ENCODE measurements at regions not wholly inside any gene's neighbourhood (a gene's known extent, or its start where the extent isn't known, plus 50 kb on each side); places are given as distances from the start of the nearest gene placed in this dataset.

DNA sequence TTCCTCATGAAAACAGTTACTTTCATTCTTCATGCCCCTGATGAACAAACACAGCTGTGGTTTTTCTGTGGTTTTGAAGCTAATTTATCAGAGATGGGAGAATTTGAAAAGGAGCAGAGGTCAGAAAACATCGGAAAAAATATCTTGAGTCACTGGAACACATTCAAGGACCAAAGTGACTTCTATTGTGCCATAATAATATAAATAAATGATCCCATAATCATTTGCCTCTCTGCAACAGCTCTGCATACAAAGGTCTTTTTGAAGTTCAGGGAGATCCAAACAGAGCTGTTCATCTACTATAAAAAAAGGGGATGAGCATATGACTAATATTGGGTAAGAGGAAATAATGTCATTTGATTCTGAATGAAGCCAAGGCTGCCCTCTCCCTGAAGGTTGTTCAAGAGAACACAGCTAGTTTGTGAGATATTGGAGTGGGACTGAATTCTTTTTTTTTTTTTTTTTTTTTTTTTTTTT lies 201.3 kb upstream of the GALNT5 start:
- Histone ChIP-seq H3K9me3 (ENCODE audit: control insufficient read depth in 5 of 5, low read length in 5 of 5) (no peaks in the 10 kb centered on the region), H3K4me1 (ENCODE audit: control insufficient read depth in 5 of 5, insufficient read depth in 5 of 5, low read length in 5 of 5) (no peaks in the 10 kb centered on the region), H3K9ac (ENCODE audit: low read length in 5 of 5) (no peak overlapping the region), H3K36me3 (ENCODE audit: control insufficient read depth in 5 of 5, insufficient read depth in 5 of 5, low read length in 5 of 5) (no peaks in the 10 kb centered on the region), H3K27ac (ENCODE audit: low read depth, low read length) (no peak overlapping the region), H3K27me3 (ENCODE audit: control insufficient read depth in 5 of 5, insufficient read depth in 4 of 5, low read length in 5 of 5) (no peaks in the 10 kb centered on the region), H3K4me3 (ENCODE audit: low read depth in 1 of 5, low read length in 5 of 5) (no peak overlapping the region)

DNA sequence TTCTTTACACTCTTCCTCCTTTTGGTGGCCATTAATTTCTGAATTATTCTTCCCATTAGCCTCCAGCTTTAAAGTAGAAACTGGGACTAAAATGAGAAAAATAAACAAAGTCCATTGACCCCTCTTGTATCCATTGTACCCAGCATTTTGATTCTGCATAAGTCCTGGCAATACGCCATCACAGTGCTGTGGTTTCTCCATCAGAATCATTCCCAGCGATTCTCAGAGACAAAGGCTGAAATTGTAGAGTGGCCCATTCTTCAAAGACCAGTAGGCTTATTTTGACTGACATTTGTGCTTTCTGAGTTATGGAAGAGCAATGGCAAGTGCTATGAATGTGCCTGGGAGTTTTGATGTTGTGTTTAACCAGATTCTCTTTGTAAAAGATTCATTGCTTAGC lies 199.3 kb upstream of the GALNT5 start:
- Histone ChIP-seq H3K4me3 (ENCODE audit: low read depth in 1 of 5, low read length in 5 of 5) (no peak overlapping the region), H3K4me1 (ENCODE audit: control insufficient read depth in 5 of 5, insufficient read depth in 5 of 5, low read length in 5 of 5) (no peaks in the 10 kb centered on the region), H3K9me3 (ENCODE audit: control insufficient read depth in 5 of 5, low read length in 5 of 5) (no peaks in the 10 kb centered on the region), H3K27ac (ENCODE audit: low read depth, low read length) (no peak overlapping the region), H3K9ac (ENCODE audit: low read length in 5 of 5) (no peak overlapping the region), H3K36me3 (ENCODE audit: control insufficient read depth in 5 of 5, insufficient read depth in 5 of 5, low read length in 5 of 5) (no peaks in the 10 kb centered on the region), H3K27me3 (ENCODE audit: control insufficient read depth in 5 of 5, insufficient read depth in 4 of 5, low read length in 5 of 5) (no peaks in the 10 kb centered on the region)

GRCh38 chr2:157059036-157059435 lies 198.5 kb upstream of the GALNT5 start:
- no peak overlapping the region for H3K27ac ChIP-seq (ENCODE audit: low read depth, low read length)
- H3K9me3 ChIP-seq (ENCODE audit: control insufficient read depth in 5 of 5, low read length in 5 of 5): no peaks in the 10 kb centered on the region
- H3K36me3 ChIP-seq (ENCODE audit: control insufficient read depth in 5 of 5, insufficient read depth in 5 of 5, low read length in 5 of 5): no peaks in the 10 kb centered on the region
- no peak overlapping the region for H3K4me3 ChIP-seq (ENCODE audit: low read depth in 1 of 5, low read length in 5 of 5)
- no peak overlapping the region for H3K9ac ChIP-seq (ENCODE audit: low read length in 5 of 5)
- no peaks in the 10 kb centered on the region for H3K27me3 ChIP-seq (ENCODE audit: control insufficient read depth in 5 of 5, insufficient read depth in 4 of 5, low read length in 5 of 5)
- no peaks in the 10 kb centered on the region for H3K4me1 ChIP-seq (ENCODE audit: control insufficient read depth in 5 of 5, insufficient read depth in 5 of 5, low read length in 5 of 5)

- no peaks in the 10 kb centered on the region for H3K27me3 ChIP-seq (ENCODE audit: control insufficient read depth in 5 of 5, insufficient read depth in 4 of 5, low read length in 5 of 5)
- H3K9ac ChIP-seq (ENCODE audit: low read length in 5 of 5): no peak overlapping the region
- no peak overlapping the region for H3K27ac ChIP-seq (ENCODE audit: low read depth, low read length)
- no peaks in the 10 kb centered on the region for H3K36me3 ChIP-seq (ENCODE audit: control insufficient read depth in 5 of 5, insufficient read depth in 5 of 5, low read length in 5 of 5)
- no peaks in the 10 kb centered on the region for H3K9me3 ChIP-seq (ENCODE audit: control insufficient read depth in 5 of 5, low read length in 5 of 5)
- H3K4me1 ChIP-seq (ENCODE audit: control insufficient read depth in 5 of 5, insufficient read depth in 5 of 5, low read length in 5 of 5): no peaks in the 10 kb centered on the region
- no peak overlapping the region for H3K4me3 ChIP-seq (ENCODE audit: low read depth in 1 of 5, low read length in 5 of 5)
Observed at GRCh38 chr2:157061799-157062198, 195.7 kb upstream of the GALNT5 start.

DNA sequence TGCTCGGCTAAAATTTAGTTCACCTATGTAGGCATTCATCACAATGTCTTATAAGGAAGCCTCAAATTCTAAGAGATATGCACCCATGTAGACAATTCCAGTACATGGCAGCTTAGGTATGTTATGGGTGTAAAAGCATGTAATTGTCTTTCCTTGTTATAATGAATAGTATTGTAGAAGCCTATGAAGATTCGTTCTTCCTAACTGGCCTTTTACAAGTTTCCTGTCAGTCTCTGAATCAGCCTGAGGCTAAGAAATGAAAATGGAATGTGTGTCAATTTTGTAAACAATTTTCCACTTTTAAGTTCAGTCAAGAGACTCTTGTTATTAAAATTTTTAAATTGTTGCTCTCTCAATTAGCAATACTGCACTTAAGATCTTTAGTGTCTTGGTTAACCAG lies 189.9 kb upstream of the GALNT5 start:
- H3K27ac ChIP-seq (ENCODE audit: low read depth, low read length): no peak overlapping the region
- no peaks in the 10 kb centered on the region for H3K4me1 ChIP-seq (ENCODE audit: control insufficient read depth in 5 of 5, insufficient read depth in 5 of 5, low read length in 5 of 5)
- no peak overlapping the region for H3K4me3 ChIP-seq (ENCODE audit: low read depth in 1 of 5, low read length in 5 of 5)
- no peaks in the 10 kb centered on the region for H3K9me3 ChIP-seq (ENCODE audit: control insufficient read depth in 5 of 5, low read length in 5 of 5)
- H3K27me3 ChIP-seq (ENCODE audit: control insufficient read depth in 5 of 5, insufficient read depth in 4 of 5, low read length in 5 of 5): no peaks in the 10 kb centered on the region
- no peaks in the 10 kb centered on the region for H3K36me3 ChIP-seq (ENCODE audit: control insufficient read depth in 5 of 5, insufficient read depth in 5 of 5, low read length in 5 of 5)
- H3K9ac ChIP-seq (ENCODE audit: low read length in 5 of 5): no peak overlapping the region

- no peak overlapping the region for H3K27ac ChIP-seq (ENCODE audit: low read depth, low read length)
- no peaks in the 10 kb centered on the region for H3K9me3 ChIP-seq (ENCODE audit: control insufficient read depth in 5 of 5, low read length in 5 of 5)
- H3K4me1 ChIP-seq (ENCODE audit: control insufficient read depth in 5 of 5, insufficient read depth in 5 of 5, low read length in 5 of 5): no peaks in the 10 kb centered on the region
- H3K27me3 ChIP-seq (ENCODE audit: control insufficient read depth in 5 of 5, insufficient read depth in 4 of 5, low read length in 5 of 5): no peaks in the 10 kb centered on the region
- H3K4me3 ChIP-seq (ENCODE audit: low read depth in 1 of 5, low read length in 5 of 5): no peak overlapping the region
- H3K9ac ChIP-seq (ENCODE audit: low read length in 5 of 5): no peak overlapping the region
- no peaks in the 10 kb centered on the region for H3K36me3 ChIP-seq (ENCODE audit: control insufficient read depth in 5 of 5, insufficient read depth in 5 of 5, low read length in 5 of 5)
Observed at GRCh38 chr2:157068237-157068636, 189.3 kb upstream of the GALNT5 start.

GRCh38 chr2:157075924-157076323 lies 181.6 kb upstream of the GALNT5 start:
- no peak overlapping the region for H3K4me3 ChIP-seq (ENCODE audit: low read depth in 1 of 5, low read length in 5 of 5)
- no peaks in the 10 kb centered on the region for H3K27me3 ChIP-seq (ENCODE audit: control insufficient read depth in 5 of 5, insufficient read depth in 4 of 5, low read length in 5 of 5)
- no peak overlapping the region for H3K9ac ChIP-seq (ENCODE audit: low read length in 5 of 5)
- H3K9me3 ChIP-seq (ENCODE audit: control insufficient read depth in 5 of 5, low read length in 5 of 5): no peaks in the 10 kb centered on the region
- H3K4me1 ChIP-seq (ENCODE audit: control insufficient read depth in 5 of 5, insufficient read depth in 5 of 5, low read length in 5 of 5): no peaks in the 10 kb centered on the region
- no peak overlapping the region for H3K27ac ChIP-seq (ENCODE audit: low read depth, low read length)
- H3K36me3 ChIP-seq (ENCODE audit: control insufficient read depth in 5 of 5, insufficient read depth in 5 of 5, low read length in 5 of 5): no peaks in the 10 kb centered on the region

DNA sequence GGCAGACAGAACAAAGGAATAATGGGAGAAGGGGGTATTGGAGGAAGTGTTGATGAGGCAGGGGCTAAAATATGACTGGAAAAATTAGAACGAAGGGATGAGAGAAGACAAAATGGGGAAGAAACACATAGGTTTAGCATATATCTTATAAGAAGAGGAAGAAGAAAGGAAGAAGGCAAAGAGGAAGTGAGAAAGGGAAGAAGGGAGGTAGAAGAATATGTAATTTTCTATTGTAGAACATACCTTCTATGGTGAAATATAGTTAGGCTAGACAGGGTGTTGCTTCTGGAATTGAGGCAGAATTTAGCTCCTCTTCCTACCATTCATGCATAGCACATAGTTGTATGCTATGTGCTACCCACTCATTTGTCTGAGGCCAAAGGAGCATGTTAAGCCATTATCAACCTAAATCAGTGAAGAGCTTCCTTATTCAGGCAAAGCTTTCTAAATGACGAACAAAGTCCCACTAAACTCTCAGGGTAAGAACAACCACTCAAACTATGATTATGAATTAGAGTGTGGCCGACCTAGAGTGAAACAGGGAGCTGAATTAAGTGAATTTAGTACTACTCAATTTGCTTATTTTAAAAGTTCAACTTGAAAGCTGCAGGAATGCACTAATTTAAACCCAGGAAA lies 180.9 kb upstream of the GALNT5 start:
- H3K9me3 ChIP-seq (ENCODE audit: control insufficient read depth in 5 of 5, low read length in 5 of 5): no peaks in the 10 kb centered on the region
- no peaks in the 10 kb centered on the region for H3K36me3 ChIP-seq (ENCODE audit: control insufficient read depth in 5 of 5, insufficient read depth in 5 of 5, low read length in 5 of 5)
- no peaks in the 10 kb centered on the region for H3K4me1 ChIP-seq (ENCODE audit: control insufficient read depth in 5 of 5, insufficient read depth in 5 of 5, low read length in 5 of 5)
- no peak overlapping the region for H3K9ac ChIP-seq (ENCODE audit: low read length in 5 of 5)
- H3K27ac ChIP-seq (ENCODE audit: low read depth, low read length): no peak overlapping the region
- H3K4me3 ChIP-seq (ENCODE audit: low read depth in 1 of 5, low read length in 5 of 5): no peak overlapping the region
- H3K27me3 ChIP-seq (ENCODE audit: control insufficient read depth in 5 of 5, insufficient read depth in 4 of 5, low read length in 5 of 5): no peaks in the 10 kb centered on the region

DNA sequence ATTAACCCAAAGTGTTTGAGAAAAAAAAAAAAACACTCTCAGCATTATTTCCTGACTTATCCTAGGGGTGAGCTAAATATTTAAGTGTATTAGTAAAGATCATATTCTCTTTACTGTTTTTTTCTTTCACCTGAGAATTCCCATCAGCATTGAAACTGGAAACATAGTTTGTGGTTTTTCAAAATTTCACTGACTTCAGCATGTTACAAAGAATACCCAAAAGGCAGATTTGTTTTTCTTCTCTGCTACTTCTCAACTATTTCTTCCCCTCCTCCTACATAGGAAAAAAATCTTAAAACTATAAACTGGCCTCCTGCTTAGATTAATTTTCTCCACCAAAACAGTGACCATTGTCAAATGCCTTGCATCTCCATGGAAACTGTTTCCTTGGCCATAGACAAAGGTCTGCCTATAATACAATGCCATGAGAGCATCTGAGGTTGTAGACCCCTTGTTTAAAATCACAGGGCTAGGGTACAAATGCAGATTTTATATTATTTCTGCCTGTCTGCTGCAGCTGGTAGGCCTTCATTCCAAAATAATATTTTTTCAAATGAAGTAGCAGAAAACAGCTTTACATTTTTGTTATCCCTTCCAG lies 179.7 kb upstream of the GALNT5 start:
- Histone ChIP-seq H3K9ac (ENCODE audit: low read length in 5 of 5) (no peak overlapping the region), H3K9me3 (ENCODE audit: control insufficient read depth in 5 of 5, low read length in 5 of 5) (no peaks in the 10 kb centered on the region), H3K4me3 (ENCODE audit: low read depth in 1 of 5, low read length in 5 of 5) (no peak overlapping the region), H3K4me1 (ENCODE audit: control insufficient read depth in 5 of 5, insufficient read depth in 5 of 5, low read length in 5 of 5) (peaks cover 0 to 4% (median 0%) of the 10 kb centered on the region in 5 donors), H3K27ac (ENCODE audit: low read depth, low read length) (no peak overlapping the region), H3K36me3 (ENCODE audit: control insufficient read depth in 5 of 5, insufficient read depth in 5 of 5, low read length in 5 of 5) (no peaks in the 10 kb centered on the region), H3K27me3 (ENCODE audit: control insufficient read depth in 5 of 5, insufficient read depth in 4 of 5, low read length in 5 of 5) (no peaks in the 10 kb centered on the region)

- no peaks in the 10 kb centered on the region for H3K27me3 ChIP-seq (ENCODE audit: control insufficient read depth in 5 of 5, insufficient read depth in 4 of 5, low read length in 5 of 5)
- H3K9ac ChIP-seq (ENCODE audit: low read length in 5 of 5): no peak overlapping the region
- H3K9me3 ChIP-seq (ENCODE audit: control insufficient read depth in 5 of 5, low read length in 5 of 5): no peaks in the 10 kb centered on the region
- no peak overlapping the region for H3K27ac ChIP-seq (ENCODE audit: low read depth, low read length)
- H3K36me3 ChIP-seq (ENCODE audit: control insufficient read depth in 5 of 5, insufficient read depth in 5 of 5, low read length in 5 of 5): no peaks in the 10 kb centered on the region
- peaks cover 0 to 11% (median 7%) of the 10 kb centered on the region in 5 donors for H3K4me1 ChIP-seq (ENCODE audit: control insufficient read depth in 5 of 5, insufficient read depth in 5 of 5, low read length in 5 of 5)
- no peak overlapping the region for H3K4me3 ChIP-seq (ENCODE audit: low read depth in 1 of 5, low read length in 5 of 5)
Observed at GRCh38 chr2:157082950-157083349, 174.6 kb upstream of the GALNT5 start.

Data from subcutaneous abdominal adipose tissue (tissue), 5 donors.